Tibial nerve (tissue), 4 donors: ENCODE measurements at regions not wholly inside any gene's neighbourhood (a gene's known extent, or its start where the extent isn't known, plus 50 kb on each side); places are given as distances from the start of the nearest gene placed in this dataset.

Experiments used
- DNase-seq, 2 donors: peaks; one replicate each; pipeline ENCODE4 v3.0.0-alpha.2; 2019; ENCODE audit warnings: low spot score in 2 of 2
- H3K27ac ChIP-seq, 4 donors: fragments of 200-600 bp; sonication (generic) in 3 of 4; one replicate each; pipeline ENCODE4 v1.5.1; 2017 to 2019; ENCODE audit warnings: mild to moderate bottlenecking in 1 of 4
- H3K27me3 ChIP-seq, 2 donors: fragments of 200-600 bp; sonication (generic) in 1 of 2; one replicate each; pipeline versions ENCODE4 v1.5.1 to v1.6.0; 2017 to 2019
- H3K36me3 ChIP-seq, 3 donors: fragments of 200-600 bp; sonication (generic); one replicate each; pipeline ENCODE4 v1.5.1; 2018 to 2019
- H3K4me1 ChIP-seq, 4 donors: fragments of 200-600 bp; sonication (generic) in 3 of 4; one replicate each; pipeline ENCODE4 v1.5.1; 2017 to 2019
- H3K4me3 ChIP-seq, 4 donors: fragments of 200-600 bp; sonication (generic) in 3 of 4; one replicate each; pipeline ENCODE4 v1.5.1; 2017 to 2019; ENCODE audit warnings: mild to moderate bottlenecking in 1 of 4, moderate library complexity in 1 of 4
- H3K9me3 ChIP-seq, 4 donors: fragments of 200-600 bp; sonication (generic) in 3 of 4; one replicate each; pipeline ENCODE4 v1.5.1; 2017 to 2019
- CTCF ChIP-seq, 5 experiments: fragments of 200-600 bp in 3 of 5; fragments of 450-650 bp in 2 of 5; sonication (generic) in 3 of 5; IDR thresholded peaks; one replicate each; pipeline ENCODE4 v1.5.1; 2016 to 2019; ENCODE audit warnings: antibody characterized with exemption in 5 of 5, mild to moderate bottlenecking in 3 of 5, moderate library complexity in 2 of 5
- EP300 ChIP-seq, 2 donors: sonication (generic); formaldehyde crosslinking; IDR thresholded peaks; one replicate each; pipeline ENCODE4 v1.6.1; 2017; ENCODE audit warnings: antibody characterized with exemption in 2 of 2, mild to moderate bottlenecking in 1 of 2
- POLR2A ChIP-seq, 2 donors: fragments of 450-650 bp; IDR thresholded peaks; one replicate each; pipeline ENCODE4 v1.6.1; 2017; ENCODE audit warnings: antibody characterized with exemption in 2 of 2, mild to moderate bottlenecking in 2 of 2, moderate library complexity in 2 of 2
- WGBS, 2 donors: methylation state at CpG; one replicate each; pipeline ENCODE4 v1.1.5; 2018; 5-methylcytosine and 5-hydroxymethylcytosine counted together

- 91 to 95% methylated on average over 1 of the region's 1 CpG for WGBS, 2 donors
Measured at GRCh38 chr15:39110746-39111145, 470.1 kb upstream of the THBS1 start.

GRCh38 chr15:39113741-39114140 lies 467.1 kb upstream of the THBS1 start:
- Histone ChIP-seq H3K4me3 (no peak overlapping the region), H3K36me3 (no peaks in the 10 kb centered on the region), H3K4me1 (no peaks in the 10 kb centered on the region), H3K9me3 (peaks cover 0 to 25% (median 7%) of the 10 kb centered on the region in 4 donors), H3K27me3 (no peaks in the 10 kb centered on the region), H3K27ac (no peak overlapping the region)
- 76 to 87% methylated on average over 3 of the region's 3 CpGs for WGBS, 2 donors
- no peak for TF ChIP-seq EP300 (IDR thresholded peaks at IDR 0.05)
- no peak for TF ChIP-seq CTCF (IDR thresholded peaks at IDR 0.05)
- no peak for TF ChIP-seq POLR2A (IDR thresholded peaks at IDR 0.05)
- DNase-seq = no peak

More at GRCh38 chr15:39110746-39111145, 470.1 kb upstream of the THBS1 start:
- H3K27me3 ChIP-seq = no peaks in the 10 kb centered on the region
- H3K27ac ChIP-seq = no peak overlapping the region
- H3K4me1 ChIP-seq = no peaks in the 10 kb centered on the region
- no peak for TF ChIP-seq EP300 (IDR thresholded peaks at IDR 0.05)
- TF ChIP-seq POLR2A (IDR thresholded peaks at IDR 0.05) = no peak
- TF ChIP-seq CTCF (IDR thresholded peaks at IDR 0.05) = no peak
- H3K36me3 ChIP-seq = no peaks in the 10 kb centered on the region
- DNase-seq = no peak
- H3K9me3 ChIP-seq = peaks cover 0 to 8% (median 0%) of the 10 kb centered on the region in 4 donors
- H3K4me3 ChIP-seq = no peak overlapping the region

GRCh38 chr15:39114690-39115378 lies 466.0 kb upstream of the THBS1 start:
- WGBS, 2 donors = 50 to 100% methylated on average over 1 of the region's 1 CpG
- TF ChIP-seq POLR2A (IDR thresholded peaks at IDR 0.05) = no peak
- TF ChIP-seq CTCF (IDR thresholded peaks at IDR 0.05) = no peak
- TF ChIP-seq EP300 (IDR thresholded peaks at IDR 0.05) = no peak
- H3K4me3 ChIP-seq = no peak overlapping the region
- no peaks in the 10 kb centered on the region for H3K4me1 ChIP-seq
- H3K27ac ChIP-seq = no peak overlapping the region
- no peak for DNase-seq
- H3K36me3 ChIP-seq = no peaks in the 10 kb centered on the region
- peaks cover 0 to 25% (median 7%) of the 10 kb centered on the region in 4 donors for H3K9me3 ChIP-seq
- no peaks in the 10 kb centered on the region for H3K27me3 ChIP-seq

- H3K36me3 ChIP-seq = no peaks in the 10 kb centered on the region
- H3K27ac ChIP-seq = no peak overlapping the region
- no peaks in the 10 kb centered on the region for H3K27me3 ChIP-seq
- DNase-seq = no peak
- no peaks in the 10 kb centered on the region for H3K4me1 ChIP-seq
- H3K4me3 ChIP-seq = no peak overlapping the region
- WGBS, 2 donors = 91 to 93% methylated on average over 2 of the region's 2 CpGs
- peaks cover 0 to 25% (median 7%) of the 10 kb centered on the region in 4 donors for H3K9me3 ChIP-seq
- no peak for TF ChIP-seq EP300 (IDR thresholded peaks at IDR 0.05)
- no peak for TF ChIP-seq POLR2A (IDR thresholded peaks at IDR 0.05)
- no peak for TF ChIP-seq CTCF (IDR thresholded peaks at IDR 0.05)
Measured at GRCh38 chr15:39115379-39116057, 465.4 kb upstream of the THBS1 start.

- DNase-seq = no peak
- Histone ChIP-seq H3K27ac (peak overlapping the region in 2 of 4 donors; percentile 39 to 47), H3K4me1 (no peaks in the 10 kb centered on the region), H3K36me3 (no peaks in the 10 kb centered on the region), H3K27me3 (no peaks in the 10 kb centered on the region), H3K4me3 (no peak overlapping the region), H3K9me3 (peaks cover 0 to 25% (median 7%) of the 10 kb centered on the region in 4 donors)
- WGBS, 2 donors = 46 to 62% methylated on average over 2 of the region's 2 CpGs
- TF ChIP-seq CTCF (IDR thresholded peaks at IDR 0.05) (no peak), POLR2A (IDR thresholded peaks at IDR 0.05) (no peak), EP300 (IDR thresholded peaks at IDR 0.05) (no peak)
Measured at GRCh38 chr15:39118510-39118909, 462.4 kb upstream of the THBS1 start.
